Large intestine (tissue), 3 donors: ENCODE measurements at regions not wholly inside any gene's neighbourhood (a gene's known extent, or its start where the extent isn't known, plus 50 kb on each side); places are given as distances from the start of the nearest gene placed in this dataset.
"Not testable (repeated sequence)": the region's sequence is repeated elsewhere in the genome, so short reads cannot be mapped to it uniquely, and the experiment has no call there.

Experiments
- DNase-seq, 2 donors: peaks; one replicate each; pipeline versions ENCODE4 v3.0.0 to v3.0.0-alpha.2; 2013
- H3K27ac ChIP-seq: one replicate; pipeline ENCODE4 v1.5.1; 2013; ENCODE audit warnings: low read length
- H3K27me3 ChIP-seq: 2 replicates; pipeline ENCODE4 v1.6.1; 2013; ENCODE audit warnings: low read length; ENCODE audit not compliant: control insufficient read depth, insufficient read depth
- H3K36me3 ChIP-seq: 2 replicates; pipeline ENCODE4 v1.6.1; 2013; ENCODE audit warnings: low read length; ENCODE audit not compliant: control insufficient read depth, insufficient read depth
- H3K4me1 ChIP-seq: one replicate; pipeline ENCODE4 v1.6.1; 2013; ENCODE audit warnings: low read length; ENCODE audit not compliant: control insufficient read depth, insufficient read depth
- H3K4me3 ChIP-seq: one replicate; pipeline ENCODE4 v1.5.1; 2013; ENCODE audit warnings: low read length
- H3K9me3 ChIP-seq: one replicate; pipeline ENCODE4 v1.6.1; 2013; ENCODE audit warnings: mild to moderate bottlenecking, low read depth, low read length, moderate library complexity; ENCODE audit not compliant: control insufficient read depth
- WGBS: methylation state at CpG from one replicate; pipeline ENCODE4 v1.1.5; 2013; ENCODE audit warnings: low lambda C conversion rate; ENCODE audit not compliant: insufficient coverage; 5-methylcytosine and 5-hydroxymethylcytosine counted together

- no peak overlapping the region for H3K4me3 ChIP-seq
- no peaks in the 10 kb centered on the region for H3K27me3 ChIP-seq
- DNase-seq: no peak
- no CpG with 5 or more reads among the region's 1 CpG for WGBS
- H3K4me1 ChIP-seq: no peaks in the 10 kb centered on the region
- H3K27ac ChIP-seq: no peak overlapping the region
- no peaks in the 10 kb centered on the region for H3K9me3 ChIP-seq
- H3K36me3 ChIP-seq: no peaks in the 10 kb centered on the region
Observed at GRCh38 chr6:16907991-16908390, 146.7 kb upstream of the ATXN1 start.

- no peaks in the 10 kb centered on the region for H3K4me1 ChIP-seq
- no CpG with 5 or more reads among the region's 6 CpGs for WGBS
- no peak overlapping the region for H3K4me3 ChIP-seq
- no peaks in the 10 kb centered on the region for H3K36me3 ChIP-seq
- H3K27me3 ChIP-seq: no peaks in the 10 kb centered on the region
- no peak for DNase-seq
- no peaks in the 10 kb centered on the region for H3K9me3 ChIP-seq
- H3K27ac ChIP-seq: no peak overlapping the region
Observed at GRCh38 chr6:16904957-16905356, 143.7 kb upstream of the ATXN1 start.

GRCh38 chr6:16903470-16903869, 142.2 kb upstream of the ATXN1 start:
- Histone ChIP-seq H3K4me3 (no peak overlapping the region), H3K27ac (no peak overlapping the region), H3K9me3 (no peaks in the 10 kb centered on the region), H3K4me1 (no peaks in the 10 kb centered on the region), H3K27me3 (no peaks in the 10 kb centered on the region), H3K36me3 (no peaks in the 10 kb centered on the region)
- 88% methylated on average over 1 of the region's 7 CpGs for WGBS
- no peak for DNase-seq

GRCh38 chr6:16902502-16902901, 141.2 kb upstream of the ATXN1 start:
- no peaks in the 10 kb centered on the region for H3K27me3 ChIP-seq
- no peak overlapping the region for H3K4me3 ChIP-seq
- H3K4me1 ChIP-seq: no peaks in the 10 kb centered on the region
- H3K9me3 ChIP-seq: no peaks in the 10 kb centered on the region
- DNase-seq: no peak
- H3K36me3 ChIP-seq: no peaks in the 10 kb centered on the region
- no peak overlapping the region for H3K27ac ChIP-seq

GRCh38 chr6:16901782-16902181, 140.5 kb upstream of the ATXN1 start:
- Histone ChIP-seq H3K27me3 (no peaks in the 10 kb centered on the region), H3K4me3 (no peak overlapping the region), H3K36me3 (no peaks in the 10 kb centered on the region), H3K9me3 (no peaks in the 10 kb centered on the region), H3K4me1 (no peaks in the 10 kb centered on the region), H3K27ac (no peak overlapping the region)
- peak; percentile 6 to 7 for DNase-seq
- WGBS: 89% methylated on average over 3 of the region's 3 CpGs

GRCh38 chr6:16901306-16901705, 140.0 kb upstream of the ATXN1 start:
- Histone ChIP-seq H3K4me1 (no peaks in the 10 kb centered on the region), H3K9me3 (no peaks in the 10 kb centered on the region), H3K36me3 (no peaks in the 10 kb centered on the region), H3K27me3 (no peaks in the 10 kb centered on the region), H3K4me3 (no peak overlapping the region), H3K27ac (no peak overlapping the region)
- DNase-seq: no peak
- no CpG with 5 or more reads among the region's 2 CpGs for WGBS

GRCh38 chr6:16898640-16899396, 137.6 kb upstream of the ATXN1 start:
- DNase-seq: no peak
- no peaks in the 10 kb centered on the region for H3K4me1 ChIP-seq
- H3K27ac ChIP-seq: no peak overlapping the region
- no peaks in the 10 kb centered on the region for H3K27me3 ChIP-seq
- WGBS: 80% methylated on average over 2 of the region's 8 CpGs
- no peak overlapping the region for H3K4me3 ChIP-seq
- H3K36me3 ChIP-seq: no peaks in the 10 kb centered on the region
- H3K9me3 ChIP-seq: no peaks in the 10 kb centered on the region

GRCh38 chr6:16897669-16898068, 136.4 kb upstream of the ATXN1 start:
- Histone ChIP-seq H3K9me3 (no peaks in the 10 kb centered on the region), H3K4me1 (no peaks in the 10 kb centered on the region), H3K36me3 (no peaks in the 10 kb centered on the region), H3K4me3 (no peak overlapping the region), H3K27ac (no peak overlapping the region), H3K27me3 (no peaks in the 10 kb centered on the region)
- DNase-seq: no peak
- WGBS: no CpG with 5 or more reads among the region's 5 CpGs

GRCh38 chr6:16894301-16894700, 133.0 kb upstream of the ATXN1 start:
- DNase-seq: no peak
- Histone ChIP-seq H3K27me3 (no peaks in the 10 kb centered on the region), H3K9me3 (no peaks in the 10 kb centered on the region), H3K4me1 (no peaks in the 10 kb centered on the region), H3K27ac (no peak overlapping the region), H3K36me3 (no peaks in the 10 kb centered on the region), H3K4me3 (no peak overlapping the region)

GRCh38 chr6:16891110-16891509, 129.8 kb upstream of the ATXN1 start:
- not testable (repeated sequence) for H3K4me3 ChIP-seq, H3K27me3 ChIP-seq, H3K27ac ChIP-seq, DNase-seq, H3K9me3 ChIP-seq, H3K4me1 ChIP-seq, H3K36me3 ChIP-seq
- WGBS: 90% methylated on average over 4 of the region's 7 CpGs

- 100% methylated on average over 1 of the region's 4 CpGs for WGBS
- DNase-seq: no peak
- Histone ChIP-seq H3K4me3 (no peak overlapping the region), H3K4me1 (no peaks in the 10 kb centered on the region), H3K27me3 (no peaks in the 10 kb centered on the region), H3K36me3 (no peaks in the 10 kb centered on the region), H3K27ac (no peak overlapping the region), H3K9me3 (no peaks in the 10 kb centered on the region)
Observed at GRCh38 chr6:16885411-16886160, 124.3 kb upstream of the ATXN1 start.
